HG02610 (cell line): ENCODE measurements at regions not wholly inside any gene's neighbourhood (a gene's known extent, or its start where the extent isn't known, plus 50 kb on each side); places are given as distances from the start of the nearest gene placed in this dataset.

ENCODE experiments used
- ATAC-seq: cut with Tn5 transposase; IDR thresholded peaks from one replicate; pipeline ENCODE4 v1.9.1; 2021; ENCODE audit warnings: mild to moderate bottlenecking, moderate library complexity; ENCODE audit not compliant: unreplicated experiment

- no peak for ATAC-seq
These were observed 395.5 kb upstream of the BOD1L1 start for GRCh38 chr4:14023036-14023435.

GRCh38 chr4:14023896-14024295 is 396.4 kb upstream of the BOD1L1 start:
- ATAC-seq, result no peak

GRCh38 chr4:14025111-14025510 is 397.6 kb upstream of the BOD1L1 start:
- ATAC-seq, result no peak

- ATAC-seq, result no peak
These were observed 398.4 kb upstream of the BOD1L1 start for GRCh38 chr4:14025891-14026290.

GRCh38 chr4:14028862-14029261 is 401.3 kb upstream of the BOD1L1 start:
- no peak for ATAC-seq

GRCh38 chr4:14035076-14035475 is 407.6 kb upstream of the BOD1L1 start:
- ATAC-seq, result no peak

- no peak for ATAC-seq
These were observed 415.7 kb upstream of the BOD1L1 start for GRCh38 chr4:14043203-14043602.

GRCh38 chr4:14046642-14047041 is 419.1 kb upstream of the BOD1L1 start:
- no peak for ATAC-seq

- ATAC-seq, result no peak
These were observed 420.3 kb upstream of the BOD1L1 start for GRCh38 chr4:14047840-14048239.

- no peak for ATAC-seq
These were observed 422.4 kb upstream of the BOD1L1 start for GRCh38 chr4:14049946-14050345.

GRCh38 chr4:14053291-14053690 is 425.8 kb upstream of the BOD1L1 start:
- ATAC-seq, result no peak

- no peak for ATAC-seq
These were observed 426.9 kb upstream of the BOD1L1 start for GRCh38 chr4:14054391-14054790.

- no peak for ATAC-seq
These were observed 431.5 kb upstream of the BOD1L1 start for GRCh38 chr4:14059006-14059405.

- no peak for ATAC-seq
These were observed 437.5 kb upstream of the BOD1L1 start for GRCh38 chr4:14064984-14065383.

GRCh38 chr4:14065406-14065805 is 437.9 kb upstream of the BOD1L1 start:
- ATAC-seq, result no peak

- no peak for ATAC-seq
These were observed 439.5 kb upstream of the BOD1L1 start for GRCh38 chr4:14066979-14067378.

- ATAC-seq, result no peak
These were observed 442.4 kb upstream of the BOD1L1 start for GRCh38 chr4:14069886-14070285.

- no peak for ATAC-seq
These were observed 442.9 kb upstream of the BOD1L1 start for GRCh38 chr4:14070289-14070880.

GRCh38 chr4:14072506-14072905 is 445.0 kb upstream of the BOD1L1 start:
- ATAC-seq, result no peak

GRCh38 chr4:14076776-14077175 is 449.3 kb upstream of the BOD1L1 start:
- ATAC-seq, result no peak

- ATAC-seq, result no peak
These were observed 450.8 kb upstream of the BOD1L1 start for GRCh38 chr4:14078326-14078725.

- ATAC-seq, result no peak
These were observed 452.1 kb upstream of the BOD1L1 start for GRCh38 chr4:14079601-14080000.

GRCh38 chr4:14083150-14083549 is 455.6 kb upstream of the BOD1L1 start:
- no peak for ATAC-seq
